SIG-M5 (cell line): ENCODE measurements at regions not wholly inside any gene's neighbourhood (a gene's known extent, or its start where the extent isn't known, plus 50 kb on each side); places are given as distances from the start of the nearest gene placed in this dataset.
"Not testable (repeated sequence)": the region's sequence is repeated elsewhere in the genome, so short reads cannot be mapped to it uniquely, and the experiment has no call there.

Experiments
- DNase-seq: peaks from one replicate; lab custom pipeline; 2025; lab: John Stamatoyannopoulos, UW

DNA sequence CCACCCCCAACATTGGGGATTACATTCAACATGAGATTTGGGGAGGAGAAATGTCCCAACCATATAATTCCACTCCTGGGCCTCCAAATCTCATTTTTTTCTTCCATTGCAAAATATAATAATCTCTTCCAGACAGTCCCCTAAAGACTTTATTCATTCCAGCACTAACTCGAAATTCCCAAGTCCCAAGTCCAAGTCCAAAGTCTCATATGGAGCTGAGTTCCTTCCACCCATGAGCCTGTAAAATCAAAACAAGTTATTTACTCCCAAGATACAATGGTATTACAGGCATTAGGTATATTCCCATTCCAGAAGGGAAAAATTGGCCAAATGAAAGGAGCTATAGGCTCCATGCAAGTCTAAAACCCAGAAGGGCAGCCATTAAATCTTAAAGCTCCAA is 56.7 kb downstream of the P2RY1 start:
- DNase-seq, result no peak

DNA sequence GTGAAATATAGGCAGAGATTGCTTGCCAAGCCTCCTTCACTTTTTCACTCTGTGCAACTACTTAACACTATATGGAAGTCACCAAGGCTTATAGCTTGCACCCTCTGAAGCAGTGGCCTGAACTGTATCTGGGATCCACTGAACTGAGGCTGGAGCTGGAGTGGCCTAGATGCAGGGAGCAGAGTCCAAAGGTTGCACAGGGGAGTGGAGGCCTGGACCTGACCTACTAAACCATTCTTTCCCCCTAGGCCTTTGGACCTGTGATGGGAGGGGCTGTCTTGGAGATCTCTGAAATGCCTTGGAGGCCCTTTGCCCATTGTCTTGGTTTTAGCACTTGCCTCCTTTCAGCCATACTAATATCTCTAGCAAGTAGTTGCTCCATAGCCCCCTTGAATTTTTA is 57.5 kb downstream of the P2RY1 start:
- no peak for DNase-seq

DNA sequence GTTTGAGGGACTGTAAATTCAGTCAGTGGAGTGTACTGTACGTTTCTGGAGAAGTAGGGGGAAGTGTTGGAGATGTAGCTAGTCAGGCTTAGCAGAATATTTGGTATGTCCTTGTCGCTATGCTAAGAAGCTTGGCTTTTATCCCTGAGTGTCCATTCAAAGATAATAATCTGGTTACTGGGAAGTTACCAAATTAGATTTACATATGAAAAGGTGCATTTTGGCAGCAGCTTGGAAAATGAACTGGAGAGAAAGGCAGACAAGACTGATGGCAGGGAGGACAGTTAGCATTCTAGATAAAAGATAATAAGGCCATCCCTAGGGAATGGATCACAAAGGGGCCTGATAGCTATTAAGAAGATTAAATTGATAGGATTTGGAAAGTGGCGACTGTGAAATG is 58.7 kb downstream of the P2RY1 start:
- no peak for DNase-seq

DNA sequence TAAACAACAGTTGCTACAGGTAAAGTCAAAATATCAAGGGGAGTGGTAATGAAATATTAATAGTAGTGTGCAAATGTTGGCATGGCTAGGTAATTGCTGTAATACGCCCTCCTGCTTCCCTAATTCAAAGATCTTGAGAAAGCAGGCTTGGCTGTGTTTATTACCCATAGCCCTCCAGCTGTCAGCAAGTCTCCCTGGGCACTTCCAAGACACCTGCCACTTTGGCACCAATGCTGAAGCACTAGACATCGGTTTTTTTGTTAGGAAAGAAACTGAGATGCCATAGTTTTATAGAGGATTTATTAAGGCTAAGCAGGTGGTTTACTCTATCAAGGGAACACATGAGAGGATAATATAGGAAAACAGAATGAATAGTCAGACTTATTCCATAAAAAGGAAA is 64.4 kb downstream of the P2RY1 start:
- DNase-seq, result no peak

DNA sequence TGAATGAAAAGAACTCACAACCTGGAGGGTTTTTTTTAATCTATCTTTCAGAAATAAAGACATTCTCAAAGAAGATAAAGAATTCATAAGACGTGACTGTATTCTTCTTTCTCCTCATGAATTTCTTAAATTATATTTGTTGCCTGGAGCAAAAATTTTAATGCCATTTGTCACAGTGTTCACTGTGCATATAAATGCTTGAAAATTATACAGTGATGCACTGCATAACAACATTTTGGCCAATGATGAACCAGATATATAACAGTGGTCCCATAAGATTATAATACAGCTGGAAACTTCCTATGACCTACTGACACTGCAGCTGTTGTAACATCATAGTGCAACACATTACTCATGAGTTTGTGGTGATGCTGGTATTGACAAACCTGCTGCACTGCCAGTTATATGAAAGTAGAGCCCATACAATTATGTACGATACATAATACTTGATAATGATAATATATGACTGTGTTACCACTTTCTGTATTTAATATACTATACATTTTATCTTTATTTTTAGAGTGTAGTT is 67.3 kb downstream of the P2RY1 start:
- DNase-seq, result no peak

DNA sequence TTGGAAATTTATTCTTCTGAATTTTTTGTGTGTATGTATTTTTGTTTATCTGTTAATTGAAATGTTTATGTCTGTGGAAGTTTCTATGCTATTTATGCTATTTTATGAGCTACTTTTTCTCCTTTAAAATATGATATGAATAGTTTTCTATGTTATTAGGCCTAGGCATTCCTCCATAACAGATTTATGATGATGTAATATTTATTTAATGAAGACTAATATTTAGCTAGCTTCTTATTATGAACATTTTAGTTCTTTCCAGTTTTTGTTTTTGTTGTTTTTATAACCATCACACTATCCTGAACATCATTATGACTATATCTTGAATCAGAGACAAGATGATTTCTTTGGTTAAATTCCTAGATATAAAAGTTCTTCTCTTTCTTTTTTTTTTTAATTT is 70.7 kb downstream of the P2RY1 start:
- no peak for DNase-seq

DNA sequence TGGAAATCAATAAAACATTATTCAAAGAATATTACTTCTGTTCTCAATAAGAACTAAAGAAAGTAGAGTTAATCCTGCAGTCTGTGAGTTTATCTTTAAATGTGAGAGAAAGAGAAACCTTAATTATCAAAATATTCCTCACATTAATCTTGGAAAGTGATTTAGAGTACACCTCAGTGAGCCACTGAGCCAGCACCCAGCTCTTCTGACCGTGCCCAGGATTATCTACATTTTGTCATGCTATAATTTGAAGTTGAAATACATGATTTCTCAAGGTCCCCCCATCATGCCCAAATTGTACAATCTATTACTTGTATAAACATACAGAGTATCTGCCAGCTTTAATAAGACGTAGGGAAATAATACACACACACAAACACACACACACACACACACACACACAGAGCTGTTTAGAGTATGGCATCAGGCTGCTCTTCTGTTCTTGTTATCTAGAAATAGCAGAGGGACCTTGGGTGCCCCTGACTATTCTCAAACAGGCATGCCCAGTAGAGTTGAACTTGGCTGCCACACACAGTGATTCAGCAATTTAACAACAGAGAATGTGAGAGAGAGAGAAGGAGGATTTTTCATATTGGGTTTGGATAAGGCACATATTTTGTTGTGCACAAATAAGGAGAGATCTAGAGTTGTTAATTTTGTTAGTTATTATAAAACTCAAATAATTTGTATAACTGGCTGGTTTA is 74.4 kb downstream of the P2RY1 start:
- no peak for DNase-seq

DNA sequence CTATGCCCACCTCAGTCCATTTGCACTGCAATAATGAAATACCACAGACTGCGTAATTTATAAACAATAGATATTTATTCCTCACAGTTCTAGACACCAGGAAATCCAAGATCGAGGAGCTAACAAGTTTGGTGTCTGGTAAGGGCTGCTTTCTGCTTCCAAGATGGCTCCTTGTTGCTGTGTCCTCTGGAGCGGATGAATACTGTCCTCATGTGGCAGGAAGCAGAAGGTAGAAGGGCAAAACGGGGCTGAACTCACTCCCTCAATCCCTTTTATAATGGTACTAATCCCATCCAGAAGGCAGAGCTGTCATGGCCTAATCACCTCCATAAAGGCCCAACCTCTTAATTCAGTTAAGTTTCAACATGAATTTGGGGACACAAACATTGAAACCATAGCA is 75.3 kb downstream of the P2RY1 start:
- no peak for DNase-seq

DNA sequence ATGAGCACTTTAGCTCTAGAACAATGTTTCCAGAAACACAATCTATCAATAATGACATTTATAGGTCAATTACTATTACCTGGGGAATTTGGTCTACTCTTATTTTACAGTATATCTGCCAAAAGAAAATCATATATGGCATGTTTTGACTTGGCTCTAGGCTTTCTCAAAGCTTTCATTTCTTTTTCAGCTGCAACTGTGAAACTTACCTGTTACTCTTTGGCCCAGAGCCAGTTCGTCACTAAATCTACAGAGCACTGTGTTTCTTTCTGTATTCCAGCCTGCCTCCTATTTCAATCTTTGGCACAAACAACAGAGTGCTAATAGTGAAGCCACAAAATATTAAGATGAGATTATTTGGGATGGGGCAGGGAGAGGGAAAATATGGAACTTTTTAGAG is 76.0 kb downstream of the P2RY1 start:
- no peak for DNase-seq

DNA sequence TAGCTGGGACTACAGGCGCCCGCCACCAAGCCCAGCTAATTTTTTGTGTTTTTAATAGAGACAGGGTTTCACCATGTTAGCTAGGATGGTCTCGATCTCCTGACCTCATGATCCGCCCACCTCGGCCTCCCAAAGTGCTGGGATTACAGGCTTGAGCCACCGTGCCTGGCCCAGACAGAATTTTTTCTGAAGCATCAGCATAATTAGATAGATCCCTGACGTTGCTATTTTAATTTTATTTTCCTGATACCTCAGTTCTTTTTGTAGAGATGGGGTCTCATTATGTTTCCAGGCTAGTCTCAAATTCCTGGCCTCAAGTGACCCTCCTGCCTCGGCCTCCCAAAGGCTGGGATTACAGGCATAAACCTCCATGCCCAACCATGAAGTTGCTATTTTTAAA is 79.8 kb downstream of the P2RY1 start:
- DNase-seq, result not testable (repeated sequence)

DNA sequence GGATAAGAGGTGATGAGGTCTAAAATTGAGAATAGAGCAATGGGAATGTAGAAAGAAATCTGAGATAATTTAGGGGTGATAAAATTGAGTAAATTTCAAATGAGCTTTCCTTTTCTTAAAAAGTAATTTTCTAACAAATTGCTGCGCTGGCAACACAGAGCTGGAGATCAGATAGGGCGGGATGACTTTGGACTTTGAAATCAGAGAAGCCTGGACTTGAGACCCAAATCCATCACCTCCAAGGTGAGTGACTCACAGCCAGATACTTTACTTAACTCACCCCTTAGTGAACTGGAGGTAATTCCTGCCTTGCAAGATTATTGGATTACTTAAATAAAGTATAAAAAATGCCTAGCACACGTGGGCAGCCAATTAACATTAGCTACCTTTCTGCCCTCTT is 80.8 kb downstream of the P2RY1 start:
- DNase-seq, result no peak

DNA sequence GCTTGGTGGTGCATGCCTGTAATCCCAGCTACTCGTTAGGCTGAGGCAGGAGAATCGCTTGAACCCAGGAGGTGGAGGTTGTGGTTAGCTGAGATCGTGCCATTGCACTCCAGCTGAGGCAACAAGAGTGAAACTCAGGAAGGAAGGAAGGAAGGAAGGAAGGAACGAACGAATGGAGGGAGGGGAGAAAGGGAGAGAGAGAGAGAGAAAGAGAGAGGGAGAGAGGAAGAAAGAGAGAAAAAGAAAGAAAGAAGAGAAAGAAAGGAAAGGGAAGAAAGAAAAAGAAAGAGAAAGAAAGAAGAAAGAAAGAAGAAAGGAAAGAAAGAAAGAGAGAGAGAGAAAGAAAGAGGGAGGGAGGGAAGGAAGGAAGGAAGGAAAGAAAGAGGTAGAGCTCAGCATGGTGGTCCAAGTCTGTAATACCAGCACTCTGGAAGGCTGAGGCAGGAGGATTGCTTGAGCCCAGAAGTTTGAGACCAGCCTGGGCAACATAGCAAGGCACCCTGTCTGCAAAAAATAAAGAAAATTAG is 81.9 kb downstream of the P2RY1 start:
- no peak for DNase-seq

DNA sequence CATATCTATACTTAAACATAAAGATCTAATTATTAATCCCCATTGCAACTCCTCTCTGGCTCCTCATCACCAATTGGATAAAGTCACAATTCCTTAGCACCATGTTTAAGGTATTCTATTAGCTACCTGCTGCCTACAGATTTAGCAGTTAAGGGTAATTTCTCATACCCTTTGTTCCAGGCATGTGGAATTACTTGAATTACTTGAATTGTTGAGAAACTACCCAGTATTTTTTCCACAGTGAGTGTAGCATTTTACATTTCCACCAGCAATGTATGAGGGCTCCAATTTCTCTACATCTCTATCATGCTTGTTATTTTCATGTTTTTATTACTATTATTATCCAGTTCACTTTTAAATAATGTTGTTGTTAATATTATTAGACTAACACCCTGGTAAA is 86.4 kb downstream of the P2RY1 start:
- no peak for DNase-seq

DNA sequence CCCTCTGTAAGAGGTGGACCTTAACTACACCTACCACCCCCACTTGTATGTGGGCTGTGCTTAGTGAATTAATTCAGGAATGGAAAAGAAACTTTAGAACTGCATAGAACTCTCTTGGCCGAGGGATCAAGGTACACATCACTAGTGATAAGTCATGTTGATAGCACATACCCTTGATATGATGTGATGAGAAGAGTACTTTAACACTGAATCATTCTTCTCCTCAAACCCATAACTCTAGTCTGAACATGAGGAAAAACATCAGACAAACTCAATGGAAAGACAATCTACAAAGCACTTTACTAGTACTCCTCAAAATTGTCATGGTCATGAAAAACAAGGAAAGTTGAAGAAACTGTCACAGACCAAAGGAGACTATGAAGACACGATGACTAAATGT is 87.6 kb downstream of the P2RY1 start:
- DNase-seq, result no peak

DNA sequence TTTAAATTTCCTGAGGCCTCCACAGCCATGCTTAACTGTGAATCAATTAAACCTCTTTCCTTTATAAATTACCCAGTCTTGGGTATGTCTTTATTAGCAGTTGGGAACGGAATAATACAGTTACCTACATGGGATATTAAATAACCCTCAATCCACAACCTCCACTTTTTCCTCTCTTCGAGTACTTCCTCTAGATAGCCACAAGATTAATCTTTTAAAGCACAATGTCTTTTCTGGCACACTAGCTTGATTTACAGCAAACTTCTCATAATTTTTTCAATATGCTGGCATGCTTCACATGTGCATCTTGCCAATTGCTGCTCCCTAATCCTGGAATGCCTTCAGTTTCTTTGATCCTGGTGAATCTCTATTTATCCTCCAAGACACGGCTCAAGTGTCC is 92.2 kb downstream of the P2RY1 start:
- no peak for DNase-seq

DNA sequence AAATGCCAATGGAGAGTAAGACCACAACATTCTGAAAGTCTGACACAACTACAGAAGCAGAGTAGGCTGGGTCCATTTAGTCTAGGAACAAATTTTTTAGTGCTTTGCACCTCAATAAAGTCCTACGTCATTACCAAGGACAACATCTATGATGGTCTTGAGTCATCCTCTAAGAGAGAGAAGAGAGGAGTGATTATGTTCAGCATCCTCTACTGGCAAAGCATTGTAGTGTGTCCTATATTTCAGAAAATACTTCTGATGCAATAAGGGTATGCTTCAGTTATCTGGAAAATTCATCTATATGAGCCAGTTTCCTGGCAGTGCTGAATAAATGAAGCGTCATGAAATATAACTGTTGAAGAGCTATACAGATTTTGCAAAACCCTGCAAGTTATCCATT is 95.6 kb downstream of the P2RY1 start:
- no peak for DNase-seq

DNA sequence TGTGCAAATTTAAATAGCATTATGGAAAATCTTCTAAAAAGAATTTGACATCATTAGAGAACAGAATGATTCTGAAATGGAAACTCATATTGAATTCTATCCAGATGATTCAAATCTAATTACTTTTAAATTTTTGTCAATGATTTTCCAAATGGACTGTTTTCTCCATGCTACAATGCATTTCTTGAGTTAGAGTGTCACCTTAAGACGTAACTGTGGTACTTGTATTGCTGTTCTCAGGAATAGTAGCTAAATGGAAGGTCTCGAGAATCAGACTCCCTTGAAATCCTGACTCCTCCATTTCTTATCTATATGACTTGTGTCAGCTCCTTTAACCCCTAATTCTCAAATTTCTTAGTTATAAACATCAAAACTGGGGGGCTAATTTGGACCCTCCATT is 102.3 kb downstream of the P2RY1 start:
- no peak for DNase-seq

DNA sequence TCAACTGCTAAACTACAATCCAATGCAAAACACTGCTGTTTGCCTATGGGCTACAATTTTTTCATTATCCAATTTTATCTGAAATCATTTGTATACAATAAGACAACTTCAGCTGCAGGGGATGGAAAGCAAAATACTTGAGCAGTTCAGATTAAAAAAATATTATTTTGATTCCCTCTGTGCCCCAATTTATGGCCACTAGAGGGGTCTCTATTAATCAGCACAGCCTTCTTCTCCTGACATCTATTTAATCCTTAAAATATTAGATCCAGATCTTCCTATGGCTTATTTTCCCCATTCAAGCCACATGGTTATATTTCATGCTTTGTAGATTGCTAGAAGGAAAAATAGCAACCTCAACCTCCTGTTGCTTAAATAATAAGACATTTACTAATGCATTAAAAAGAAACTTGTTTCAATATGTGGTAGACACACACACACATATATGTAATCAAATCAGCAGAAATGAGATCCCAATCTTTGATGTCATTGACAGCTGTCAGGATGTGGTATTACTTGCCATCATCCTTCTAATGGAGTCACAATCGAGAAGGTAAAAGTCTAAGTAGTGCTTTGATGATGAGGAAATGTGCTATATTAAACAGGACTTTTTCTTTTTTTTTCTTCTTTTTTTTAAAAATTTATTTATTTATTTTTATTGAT is 104.2 kb downstream of the P2RY1 start:
- DNase-seq, result no peak

DNA sequence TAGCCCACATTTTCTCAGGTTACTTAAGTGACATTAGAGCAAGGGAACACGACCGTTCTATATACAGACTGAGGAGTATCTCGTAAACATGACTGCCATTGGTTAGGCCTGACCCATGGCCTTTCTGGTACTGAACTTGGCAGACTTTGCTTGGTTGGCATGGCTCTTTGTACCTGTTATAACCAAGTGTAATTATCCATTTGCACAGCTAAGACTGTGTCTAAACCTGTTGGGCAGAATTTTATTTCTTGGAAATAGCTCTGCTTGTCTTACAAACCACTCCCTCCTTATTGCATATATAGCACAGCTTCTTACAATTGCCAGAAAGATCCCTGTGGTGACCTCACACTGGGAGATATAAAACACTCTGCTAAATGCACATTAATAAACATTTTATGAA is 106.9 kb downstream of the P2RY1 start:
- no peak for DNase-seq

DNA sequence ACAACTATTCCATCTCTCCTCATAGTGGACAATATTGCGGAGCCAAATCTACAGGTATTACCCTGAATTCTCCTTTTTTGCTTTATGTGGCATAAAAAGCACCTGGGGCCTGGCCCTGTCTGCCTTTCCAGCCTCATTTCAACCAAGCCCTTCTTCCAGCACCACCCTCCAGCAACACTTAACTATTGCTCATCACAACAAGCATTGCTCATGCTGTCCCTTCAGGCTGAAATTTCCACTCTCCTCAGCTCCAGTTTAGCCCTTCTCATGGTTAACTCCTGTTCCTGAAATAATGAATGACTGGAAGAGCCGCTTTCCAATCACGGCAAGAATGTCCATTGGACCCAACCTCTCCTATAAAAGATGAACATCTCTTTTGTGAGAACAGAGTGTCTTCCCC is 107.4 kb downstream of the P2RY1 start:
- DNase-seq, result no peak

DNA sequence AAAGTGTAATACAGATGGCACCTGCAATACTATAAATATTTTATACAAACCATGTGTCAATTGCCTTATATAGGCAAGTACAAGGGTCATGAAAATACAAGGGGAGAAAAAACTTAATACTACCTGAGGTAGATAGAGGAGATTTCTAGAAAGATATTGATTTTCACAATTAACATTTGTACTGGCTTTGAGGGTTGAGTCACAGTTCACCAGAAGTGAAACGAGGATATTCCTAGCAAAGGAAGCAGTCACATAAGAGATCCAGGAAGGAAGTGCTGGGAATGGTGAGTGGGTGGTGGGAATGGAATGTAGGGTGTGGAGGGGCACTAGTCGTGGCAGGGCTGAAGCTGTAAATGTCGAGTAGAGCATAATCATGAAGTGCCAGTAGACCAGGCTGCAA is 108.7 kb downstream of the P2RY1 start:
- DNase-seq, result no peak

DNA sequence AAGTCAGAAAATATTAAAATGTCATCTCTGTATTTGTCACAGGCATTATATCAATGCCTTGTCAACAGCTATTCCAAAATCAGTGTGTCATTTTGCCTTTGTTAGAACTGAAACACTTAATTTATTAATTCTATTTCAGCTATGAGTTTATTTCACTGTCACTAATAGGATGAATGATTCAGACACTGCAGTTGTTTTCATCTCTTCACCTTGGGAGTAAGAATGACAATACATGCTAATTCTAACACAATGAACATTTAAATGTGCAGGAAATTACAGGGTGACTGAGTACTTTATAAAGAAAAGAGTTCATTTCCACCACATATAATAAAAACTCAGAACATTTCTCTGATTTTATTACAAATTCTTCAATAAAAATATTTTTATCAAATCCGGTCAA is 109.7 kb downstream of the P2RY1 start:
- no peak for DNase-seq

DNA sequence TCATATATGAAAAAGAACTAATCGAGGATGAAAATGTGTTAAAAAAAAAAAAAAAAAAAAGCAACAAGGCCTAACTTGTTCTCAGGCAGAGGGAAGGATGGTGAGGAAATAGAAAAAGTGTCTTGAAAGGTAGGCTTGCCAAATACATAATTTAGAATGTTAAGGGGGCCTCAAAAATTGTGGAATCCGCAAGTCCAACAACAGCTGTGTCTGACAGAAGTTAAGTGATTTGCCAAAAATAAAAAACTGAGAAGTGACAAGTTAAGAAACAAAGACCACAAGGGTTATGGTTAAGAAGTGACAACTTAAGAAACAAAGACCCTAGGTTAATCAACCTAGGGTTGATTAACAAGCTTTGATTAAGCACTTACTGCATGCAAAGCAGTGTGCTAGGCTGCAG is 110.6 kb downstream of the P2RY1 start:
- no peak for DNase-seq

DNA sequence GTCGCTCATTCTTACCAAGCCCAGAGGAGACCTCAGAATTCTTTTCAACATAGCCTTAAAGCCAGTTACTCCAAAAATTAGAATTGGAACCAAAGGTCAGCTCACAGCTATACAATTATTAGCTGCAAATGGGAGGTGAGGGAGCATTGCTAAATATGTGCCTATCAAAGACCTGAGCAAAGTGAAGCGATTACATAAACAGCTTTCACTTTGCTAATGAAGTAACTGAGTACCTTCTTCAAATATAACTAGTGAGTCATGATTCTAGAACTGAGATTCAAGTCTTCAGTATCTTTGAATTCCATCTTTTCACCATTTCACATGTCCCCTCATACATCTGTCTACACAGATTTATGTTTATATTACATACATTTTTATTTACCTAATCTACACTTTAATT is 122.6 kb downstream of the P2RY1 start:
- no peak for DNase-seq
